GM03348 (cell line): ENCODE measurements at regions not wholly inside any gene's neighbourhood (a gene's known extent, or its start where the extent isn't known, plus 50 kb on each side); places are given as distances from the start of the nearest gene placed in this dataset.

Experiments
- DNase-seq: peaks from one replicate; pipeline ENCODE4 v3.0.0; 2012; ENCODE audit warnings: low spot score

DNA sequence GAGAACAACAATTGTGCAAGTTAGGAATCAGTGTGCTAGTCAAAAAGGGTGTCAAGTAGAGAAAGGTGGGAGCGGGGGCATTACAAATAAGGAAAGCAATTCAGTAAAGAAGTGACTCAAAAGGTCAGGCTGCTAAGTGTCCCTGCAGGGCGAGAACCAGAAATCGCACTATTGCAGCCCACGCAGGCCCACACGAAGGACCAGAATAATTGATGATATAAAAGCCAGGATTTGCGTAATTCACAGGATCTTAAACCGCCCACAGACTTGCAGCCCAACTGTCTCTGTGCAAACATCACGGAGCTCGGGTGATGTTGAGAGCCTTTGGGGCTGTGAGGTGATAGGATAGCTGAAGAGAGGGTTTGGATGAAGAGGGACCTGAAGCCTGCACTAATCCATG lies 349.0 kb downstream of the BRINP1 start:
- no peak for DNase-seq

DNA sequence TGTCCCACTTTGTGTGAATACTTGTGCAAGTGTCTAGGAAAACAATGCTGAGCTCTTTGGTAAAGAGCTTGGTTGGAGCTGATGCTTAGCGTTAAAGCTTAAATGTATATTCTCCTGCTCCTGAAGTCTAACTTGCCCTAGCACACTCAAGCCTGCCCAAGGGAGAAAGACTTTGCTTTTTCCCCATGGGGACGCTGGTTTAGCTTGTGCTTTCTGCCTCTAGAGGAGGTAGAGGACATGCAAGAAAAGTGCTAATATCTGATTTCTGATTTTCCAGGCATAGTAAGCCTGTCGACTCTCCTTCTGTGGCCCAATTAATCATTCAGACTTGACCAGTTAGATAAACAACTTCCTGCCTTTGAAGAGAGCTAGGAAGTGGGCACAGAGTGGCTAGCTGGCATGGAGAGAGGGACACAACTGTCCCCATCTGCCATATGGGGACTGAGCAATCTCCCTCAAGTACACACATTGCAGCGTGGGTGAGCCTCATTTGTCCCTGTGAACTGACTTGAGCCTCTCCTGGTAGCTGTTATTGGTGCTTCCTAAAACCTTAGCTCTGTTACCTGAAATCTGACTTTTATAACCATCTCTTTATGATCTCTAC lies 348.4 kb downstream of the BRINP1 start:
- no peak for DNase-seq

DNA sequence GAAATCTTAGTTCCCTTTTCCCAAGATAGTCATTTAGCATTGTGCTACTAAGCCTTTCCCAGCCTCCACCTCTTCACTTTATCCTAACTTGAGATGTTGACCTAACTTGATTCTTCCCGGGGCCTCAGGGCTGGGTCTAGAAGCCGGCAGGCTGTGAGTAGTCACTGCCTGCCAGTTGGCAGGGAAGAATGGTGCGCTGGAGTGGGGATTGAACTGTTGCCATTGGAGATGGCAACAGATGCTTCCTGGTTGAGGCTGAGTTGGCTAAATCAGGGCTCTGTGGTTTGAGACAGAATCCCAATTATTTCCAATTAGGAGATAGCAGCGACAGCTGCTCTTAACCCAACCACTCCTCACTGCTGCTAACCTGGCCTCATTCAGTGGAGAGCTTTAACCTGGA lies 343.1 kb downstream of the BRINP1 start:
- DNase-seq, result peak; percentile 67

DNA sequence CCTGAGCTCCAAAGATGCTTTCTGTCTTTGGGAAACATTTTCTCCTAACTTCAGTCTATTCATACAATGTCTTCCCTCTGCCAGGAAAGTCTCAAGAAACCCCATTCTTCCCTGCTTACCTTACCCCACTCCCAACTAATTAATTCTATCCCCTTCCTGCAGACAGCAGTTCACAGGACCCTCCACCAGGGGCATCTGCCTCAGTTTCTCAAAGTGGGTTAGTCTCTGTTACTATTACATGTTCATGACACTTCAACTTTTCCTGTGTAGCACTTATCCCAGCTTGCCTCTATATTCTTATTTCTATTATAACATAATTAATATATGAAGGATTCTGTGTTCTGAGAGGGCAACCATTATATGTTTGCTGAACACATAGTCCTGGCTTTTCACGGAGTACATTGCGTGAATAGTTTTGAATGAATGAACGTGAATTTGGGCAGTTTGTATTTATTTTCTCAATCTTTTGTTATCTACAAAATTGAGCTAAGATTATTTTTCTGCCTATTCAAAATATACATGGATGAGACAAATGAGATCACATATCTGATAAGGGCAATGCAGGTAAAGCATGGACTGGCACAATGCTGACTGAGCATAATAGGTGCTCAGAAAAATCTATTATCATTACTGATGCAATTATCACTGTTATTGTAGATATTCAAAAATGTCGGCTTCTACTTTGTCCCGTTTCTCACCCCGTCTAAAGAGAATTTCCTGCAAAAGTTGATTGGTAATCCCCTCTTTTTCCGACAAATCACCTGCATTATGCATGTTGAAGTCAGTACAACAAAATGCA lies 341.1 kb downstream of the BRINP1 start:
- DNase-seq, result no peak

DNA sequence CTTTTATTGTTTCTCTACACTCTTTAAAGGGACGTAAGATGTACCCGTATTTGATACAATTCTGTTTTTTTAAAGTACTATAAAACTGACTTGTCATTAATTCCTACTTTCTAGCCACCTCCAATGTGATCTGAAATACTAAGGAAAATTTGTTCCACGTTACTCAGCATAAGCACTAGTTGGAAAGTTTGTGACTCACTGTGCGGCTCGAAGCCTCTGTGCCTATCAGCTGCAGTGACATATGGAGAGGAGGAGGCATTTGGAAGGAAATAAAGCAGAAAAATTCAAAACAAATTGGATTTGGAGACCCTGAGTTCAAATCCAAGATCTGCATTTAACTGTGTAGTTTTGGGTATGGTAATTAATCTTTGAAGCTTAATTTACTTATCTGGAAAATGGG lies 339.3 kb downstream of the BRINP1 start:
- no peak for DNase-seq

DNA sequence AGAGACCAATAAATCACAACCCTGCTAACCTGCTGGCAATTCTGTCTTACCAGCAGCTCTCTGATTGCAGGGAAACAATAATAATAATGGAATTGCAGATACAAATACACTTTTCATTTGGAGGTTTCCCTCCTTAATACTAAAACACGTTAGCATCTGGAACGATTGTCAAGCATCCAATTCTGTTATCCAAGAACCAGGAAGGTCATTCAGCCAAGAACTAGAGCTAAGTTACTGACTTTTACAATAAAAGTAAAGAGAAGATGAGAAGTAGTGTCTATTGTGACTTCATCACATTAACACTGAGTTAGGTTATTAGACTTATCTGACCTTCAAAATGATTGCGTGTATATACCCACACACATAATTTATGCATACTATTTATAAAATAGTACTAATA lies 335.6 kb downstream of the BRINP1 start:
- no peak for DNase-seq

DNA sequence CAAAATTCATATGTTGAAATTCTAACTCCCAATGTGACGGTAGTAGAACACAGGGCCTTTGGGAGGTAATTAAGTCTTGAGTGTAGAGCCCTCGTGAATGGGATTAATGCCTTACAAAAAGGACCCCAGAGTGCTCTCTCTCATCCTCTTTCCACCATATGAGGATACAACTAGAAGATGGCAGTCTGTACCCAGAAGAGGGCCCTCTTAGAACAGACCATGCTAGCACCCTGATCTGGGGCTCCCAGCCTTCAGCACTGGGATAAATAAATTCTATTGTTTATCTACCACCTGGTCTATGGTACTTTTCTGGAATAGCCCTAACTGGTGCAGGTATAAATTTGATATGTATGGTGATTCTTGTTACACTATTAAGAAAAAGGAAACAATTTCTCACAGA lies 332.3 kb downstream of the BRINP1 start:
- DNase-seq, result no peak

DNA sequence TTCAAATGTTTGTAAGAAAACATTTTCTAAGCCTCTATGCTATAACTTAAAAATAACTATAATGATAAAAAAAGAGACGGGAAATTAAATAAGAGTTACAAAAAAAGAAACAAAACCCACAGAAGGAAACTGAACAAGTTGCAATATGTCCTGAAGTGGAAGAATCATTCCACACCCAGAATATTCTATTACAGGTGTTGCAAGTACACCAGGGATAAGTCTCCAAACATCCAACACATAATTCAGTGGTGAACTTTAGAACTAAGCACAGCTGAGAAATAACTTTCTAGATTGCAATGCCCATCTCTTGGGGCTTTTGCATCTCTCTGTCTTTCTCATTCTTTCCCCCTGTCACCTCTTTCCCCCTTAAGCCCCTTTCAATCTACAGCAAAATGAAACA lies 325.2 kb downstream of the BRINP1 start:
- no peak for DNase-seq

DNA sequence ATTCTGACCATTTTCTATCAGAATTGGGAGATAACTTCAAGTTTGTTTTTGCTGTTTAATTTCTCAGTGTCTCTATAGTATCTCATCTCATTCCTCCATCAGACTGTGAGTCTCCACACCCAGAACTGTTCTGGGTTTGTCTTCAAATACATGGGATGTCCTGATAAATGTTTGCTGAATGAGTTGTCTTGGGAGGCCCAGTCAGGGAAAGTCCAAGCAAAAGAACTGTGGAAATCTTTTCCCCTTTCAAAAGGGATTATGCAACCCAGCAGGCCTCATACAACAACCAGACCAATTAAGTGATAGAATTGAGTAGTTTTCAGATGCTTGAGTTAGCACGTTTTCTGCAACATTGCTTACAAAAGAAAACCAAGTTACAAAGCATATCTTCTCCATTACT lies 324.4 kb downstream of the BRINP1 start:
- DNase-seq, result peak; percentile 44

DNA sequence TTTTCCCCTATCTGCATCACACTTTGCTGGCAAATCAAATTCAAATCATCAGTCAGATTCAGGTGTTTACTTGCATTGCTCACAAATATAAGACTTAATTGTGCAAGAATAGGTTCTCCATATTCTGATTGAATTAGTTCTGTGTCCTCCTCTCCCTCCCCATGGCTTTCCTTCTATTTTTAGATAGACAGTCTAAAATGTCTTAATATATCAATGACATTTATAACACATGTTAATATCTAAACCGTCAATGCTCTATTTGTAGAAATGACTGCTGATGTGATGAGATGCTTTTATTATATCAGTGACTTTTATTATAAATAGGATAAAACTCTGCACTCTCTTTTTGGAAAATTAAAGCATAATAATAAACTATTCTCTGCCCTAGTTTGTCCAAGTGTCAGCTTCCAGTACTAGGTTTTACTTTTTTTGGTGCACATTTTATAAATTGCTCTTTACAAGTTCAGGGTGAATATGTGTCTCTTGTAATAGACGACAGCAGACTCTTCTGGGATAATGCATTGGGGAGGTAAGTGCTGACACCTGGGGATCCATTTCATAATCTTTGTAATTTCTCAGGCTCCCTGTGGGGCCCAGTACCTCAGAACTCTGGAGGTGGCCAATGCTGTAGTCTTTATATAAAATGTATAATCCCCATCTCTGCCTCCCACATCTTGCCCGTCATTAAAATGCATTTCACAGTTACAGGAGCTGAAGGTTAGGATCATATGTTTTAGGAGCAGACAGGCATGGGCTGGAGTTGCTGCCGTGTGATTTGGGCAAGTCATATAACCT lies 321.5 kb downstream of the BRINP1 start:
- DNase-seq, result no peak

DNA sequence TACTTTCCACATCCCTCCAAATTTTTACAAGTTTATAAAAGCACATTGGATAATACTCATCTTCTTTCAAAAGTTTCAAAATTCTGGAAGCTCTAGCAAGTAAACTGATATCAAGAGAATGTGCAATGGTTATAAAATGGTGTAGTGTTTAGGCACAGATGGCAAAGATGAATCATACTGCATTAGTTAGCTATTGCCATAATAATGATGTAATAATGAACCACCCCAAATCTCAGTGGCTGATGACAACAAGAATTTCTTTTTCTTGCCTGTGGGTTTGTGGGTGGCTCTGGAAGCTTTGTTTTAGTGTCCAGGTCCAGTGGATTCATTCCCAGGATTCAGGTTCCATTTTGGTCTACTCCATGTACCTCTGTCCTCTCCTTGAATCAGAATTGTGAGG lies 319.0 kb downstream of the BRINP1 start:
- DNase-seq, result no peak

DNA sequence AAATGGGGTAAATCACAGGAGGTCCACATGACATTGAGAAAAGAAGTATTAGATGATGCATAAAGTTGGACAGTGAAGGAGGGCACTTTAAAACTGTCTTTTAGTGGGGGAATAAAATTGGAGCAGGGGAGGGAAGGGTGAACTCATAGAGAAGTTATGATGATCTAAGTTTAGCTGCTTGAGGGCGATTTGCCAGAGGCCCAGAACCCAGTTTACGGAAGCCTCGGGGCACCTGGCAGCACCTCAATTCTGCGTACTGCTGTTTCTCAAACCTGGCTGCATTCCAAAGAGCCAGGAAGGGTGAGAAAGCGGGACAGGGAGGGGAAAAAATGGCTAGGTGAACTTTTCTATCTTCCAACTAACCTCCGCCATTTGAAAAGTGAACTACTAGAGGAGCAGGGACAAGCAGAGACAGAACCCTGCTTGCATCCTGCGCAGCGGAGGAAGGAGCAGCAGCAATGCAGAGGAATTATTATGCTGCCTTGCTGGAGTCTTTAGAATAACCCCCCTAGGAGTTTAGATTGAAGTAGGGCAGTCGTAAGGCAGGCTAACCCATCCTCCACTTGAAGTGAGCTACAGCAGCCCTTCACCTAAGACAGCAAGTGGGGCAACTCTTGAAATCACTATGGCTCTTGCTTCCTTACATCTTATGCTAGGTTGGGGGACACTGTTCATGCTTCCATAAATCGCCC lies 316.8 kb downstream of the BRINP1 start:
- no peak for DNase-seq

DNA sequence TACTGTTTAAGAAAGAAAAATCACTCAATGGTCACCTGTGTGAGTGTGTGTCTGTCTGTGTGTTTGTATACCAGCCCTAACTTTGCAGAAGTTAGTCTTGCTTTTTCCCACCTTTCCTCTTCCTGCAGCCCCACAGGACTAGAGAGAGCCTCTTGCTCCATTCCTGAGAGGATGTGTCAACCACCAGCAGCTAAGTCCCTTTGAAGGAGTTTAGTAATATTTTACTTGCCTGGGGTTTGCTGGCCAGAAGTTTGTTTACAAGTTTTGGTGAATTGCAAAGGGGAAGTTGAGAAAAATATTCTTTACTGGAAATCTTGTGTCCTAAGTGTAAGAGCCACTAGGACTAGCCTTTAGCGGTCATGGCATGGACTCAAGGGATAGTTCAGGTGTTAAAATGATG lies 316.2 kb downstream of the BRINP1 start:
- DNase-seq, result no peak

DNA sequence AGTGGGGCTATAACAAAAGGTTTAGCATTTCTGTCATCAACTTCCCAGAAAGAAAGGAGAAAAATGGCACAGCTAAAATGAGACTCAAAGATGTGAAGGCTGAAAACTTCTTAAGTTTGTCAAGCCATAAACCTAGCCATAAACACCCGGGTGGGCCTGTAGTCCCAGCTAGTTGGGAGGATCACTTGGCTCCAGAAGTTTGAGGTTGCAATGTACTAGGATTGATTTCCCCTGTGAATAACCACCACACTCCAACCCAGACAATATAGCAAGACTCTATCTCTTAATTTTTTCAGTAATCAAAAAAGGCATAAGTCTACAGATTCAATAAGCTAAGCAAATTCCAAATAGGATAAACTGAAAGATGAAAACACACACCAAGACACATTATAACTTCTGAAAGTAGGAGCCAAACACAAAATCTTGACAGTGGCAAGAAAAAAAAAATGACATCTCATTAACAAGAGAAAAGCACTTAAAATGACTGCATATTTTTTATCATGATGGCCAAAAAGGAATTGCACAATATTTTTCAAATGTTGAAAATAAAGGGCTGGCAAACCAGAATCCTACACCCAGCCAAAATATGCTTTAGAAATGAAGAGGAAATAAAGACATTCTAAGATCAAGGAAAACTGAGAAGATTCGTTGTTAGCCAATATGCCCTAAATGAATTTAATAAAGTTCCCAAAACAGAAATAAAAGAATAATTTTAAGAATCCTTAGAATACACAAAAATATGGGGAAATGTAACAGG lies 308.4 kb downstream of the BRINP1 start:
- no peak for DNase-seq

DNA sequence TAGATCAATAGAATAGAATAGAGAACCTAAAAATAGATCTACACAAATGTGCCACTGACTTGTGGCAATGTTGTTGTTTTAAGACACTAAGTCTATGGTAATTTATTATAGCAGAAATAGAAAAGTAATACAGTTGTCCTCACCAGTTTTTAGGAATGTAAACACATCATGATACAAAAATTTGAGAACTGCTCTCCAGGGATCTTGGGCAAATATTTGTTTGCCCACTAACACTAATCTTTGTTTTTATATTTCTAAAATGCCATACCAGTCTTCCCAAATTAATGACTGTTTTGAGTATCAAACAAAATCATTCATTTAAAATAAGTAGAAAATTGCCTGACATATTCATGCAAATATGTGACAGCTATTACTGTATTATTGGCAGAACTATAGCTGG lies 297.6 kb downstream of the BRINP1 start:
- peak; percentile 7 for DNase-seq

DNA sequence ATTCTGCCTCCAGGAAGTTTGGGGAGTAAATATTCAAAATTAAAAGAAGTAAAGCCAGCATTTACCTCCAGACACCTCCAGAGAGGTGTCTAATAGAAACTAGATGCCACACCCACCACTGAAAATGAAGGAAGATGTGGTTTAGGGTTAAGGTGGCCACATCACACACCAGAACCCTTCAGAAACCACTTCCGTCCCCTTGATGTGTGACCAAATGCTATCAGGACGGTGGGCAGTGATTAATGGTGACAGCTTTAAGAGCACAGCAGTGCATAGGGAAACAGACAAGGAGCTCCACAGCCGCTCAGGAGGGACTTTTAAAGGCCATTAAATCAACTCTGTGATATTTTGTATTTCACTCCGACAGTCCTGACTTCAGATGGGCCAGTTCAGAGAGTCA lies 295.2 kb downstream of the BRINP1 start:
- DNase-seq, result no peak

DNA sequence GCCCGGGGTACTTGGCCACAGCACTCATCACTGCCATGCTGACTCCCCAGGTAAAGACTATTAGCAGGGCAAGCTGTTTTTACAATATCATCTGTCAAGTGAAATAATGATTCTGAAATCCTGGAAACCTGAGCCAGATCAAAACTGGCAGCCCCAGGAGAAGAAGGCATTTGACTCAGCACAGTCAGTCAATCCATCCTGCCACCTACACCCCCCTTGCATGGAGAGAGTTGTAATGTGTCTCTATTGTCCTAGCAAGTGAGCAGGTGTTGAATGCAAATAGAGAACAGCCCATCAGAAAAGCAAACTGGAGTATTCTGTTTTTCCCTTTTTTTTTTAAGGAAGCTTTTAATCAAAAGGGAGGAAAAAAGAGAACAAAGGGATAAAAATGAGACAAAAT lies 291.2 kb downstream of the BRINP1 start:
- no peak for DNase-seq

DNA sequence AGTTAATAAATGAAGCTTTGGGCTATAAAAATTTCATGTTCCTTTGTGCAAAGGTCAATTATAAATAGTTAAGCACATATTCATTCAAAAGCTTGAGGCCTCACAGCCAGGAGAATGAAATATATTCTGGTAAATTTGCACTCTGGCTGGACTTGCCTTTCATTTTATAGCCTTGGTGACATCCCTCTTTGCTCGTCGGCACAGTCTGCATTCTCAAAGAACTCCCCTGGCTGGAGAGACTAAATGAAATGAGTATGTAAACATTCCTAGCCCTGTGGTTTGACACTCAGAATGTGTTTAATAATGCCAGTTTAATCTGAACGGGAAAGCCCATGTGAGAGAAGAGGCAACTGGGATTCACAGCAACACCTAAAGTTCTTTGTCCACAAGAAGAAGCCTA lies 285.6 kb downstream of the BRINP1 start:
- DNase-seq, result no peak

DNA sequence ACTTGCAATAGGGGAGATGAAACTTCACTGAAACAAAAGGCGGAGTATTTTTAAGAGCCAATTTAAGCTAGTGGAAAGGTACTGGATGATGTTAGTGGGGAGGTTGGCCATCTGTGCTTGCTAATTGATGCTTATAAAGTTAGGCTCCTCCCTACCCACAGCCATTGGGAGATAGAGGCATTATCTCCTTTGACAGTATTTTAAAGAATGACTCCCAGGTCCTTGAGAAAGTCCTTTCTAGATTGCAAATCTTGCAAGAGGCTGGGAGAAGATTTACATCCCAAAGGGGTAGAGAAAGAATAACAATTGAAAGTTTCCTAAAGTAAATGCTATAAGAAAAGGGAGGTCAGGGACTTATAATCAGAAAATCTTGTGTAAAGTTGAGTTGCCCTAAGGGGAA lies 282.6 kb downstream of the BRINP1 start:
- DNase-seq, result no peak

DNA sequence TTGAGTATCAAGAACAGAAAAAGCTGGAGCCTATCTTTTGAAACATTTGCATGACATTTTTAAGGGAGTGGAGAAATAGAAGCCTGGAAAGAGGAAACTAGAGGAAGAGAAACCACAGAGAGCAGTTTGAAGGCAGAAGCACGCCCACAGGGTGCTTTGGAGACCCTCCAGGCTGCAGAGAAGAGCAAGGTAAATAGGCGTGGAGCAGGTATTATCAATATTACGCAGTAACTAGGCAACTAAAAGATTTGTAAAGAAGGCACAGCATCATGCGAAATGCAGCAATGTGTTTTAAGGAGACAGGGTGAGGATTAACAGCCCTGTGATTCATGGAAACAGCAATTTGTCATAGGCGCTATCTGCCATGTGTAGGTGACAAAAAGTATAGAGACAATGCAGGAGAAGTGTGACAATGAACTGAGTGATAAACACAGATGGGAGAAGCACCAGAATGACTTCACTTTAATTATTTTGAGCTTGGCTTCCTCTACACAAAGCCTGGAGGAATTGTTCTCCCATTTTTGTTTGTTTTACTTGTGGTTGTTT lies 281.2 kb downstream of the BRINP1 start:
- no peak for DNase-seq

DNA sequence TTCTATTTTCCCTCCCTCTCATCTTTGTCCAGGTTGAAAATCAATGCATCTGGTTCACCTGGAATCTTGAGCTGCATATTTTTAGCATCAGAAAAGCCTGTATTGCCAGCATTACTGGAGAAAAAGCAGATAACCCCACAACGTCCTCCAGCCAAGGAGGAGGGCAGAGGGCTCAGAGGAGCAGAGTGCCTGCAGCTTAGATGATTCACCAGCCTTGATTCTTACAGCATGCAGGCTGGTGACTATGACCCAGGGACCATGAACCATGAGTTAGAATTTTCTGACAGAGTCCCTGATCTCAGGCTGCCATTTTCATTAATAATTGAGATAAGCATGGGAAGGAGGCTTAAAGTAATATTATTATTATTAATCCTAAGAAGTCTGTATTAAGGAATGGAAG lies 278.2 kb downstream of the BRINP1 start:
- no peak for DNase-seq

DNA sequence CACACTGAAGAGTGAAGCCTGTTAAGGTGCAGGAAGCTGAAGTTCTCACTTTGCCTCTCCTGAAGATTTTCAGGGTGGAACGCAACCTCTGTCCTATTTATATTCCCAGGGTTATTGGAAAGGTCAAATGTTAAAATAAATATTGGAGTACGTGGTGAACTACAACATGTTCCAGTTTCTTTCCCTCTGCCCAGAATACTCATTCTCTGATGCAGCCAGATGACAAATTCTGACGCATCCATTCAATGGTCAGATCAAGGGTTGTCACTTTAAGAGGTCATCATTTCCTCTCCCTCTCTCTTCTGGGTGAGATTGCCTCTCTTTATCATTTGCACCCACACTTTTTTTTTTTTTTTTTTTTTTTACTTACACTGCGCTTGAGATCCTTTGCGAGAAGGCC lies 277.1 kb downstream of the BRINP1 start:
- DNase-seq, result no peak
